ENCODE measurements at regions not wholly inside any gene's neighbourhood (a gene's known extent, or its start where the extent isn't known, plus 50 kb on each side); places are given as distances from the start of the nearest gene placed in this dataset.
"Not testable (repeated sequence)": the region's sequence is repeated elsewhere in the genome, so short reads cannot be mapped to it uniquely, and the experiment has no call there.

- not testable (repeated sequence) for H3K4me3 ChIP-seq (ENCODE audit: low read depth, low read length); DNase-seq (ENCODE audit: low read depth)
Measured at GRCh38 chr22:11604635-11605395, 3923.2 kb upstream of the OR11H1 start.

GRCh38 chr22:11605468-11605981, 3922.5 kb upstream of the OR11H1 start:
- no peak overlapping the region for H3K4me3 ChIP-seq (ENCODE audit: low read depth, low read length)
- DNase-seq (ENCODE audit: low read depth), result no peak
- TF ChIP-seq CTCF (IDR thresholded peaks at IDR 0.05; ENCODE audit: insufficient read depth, low read depth, low read length), result no peak

GRCh38 chr22:11606047-11607000, 3921.7 kb upstream of the OR11H1 start:
- H3K4me3 ChIP-seq (ENCODE audit: low read depth, low read length); DNase-seq (ENCODE audit: low read depth): not testable (repeated sequence)

- H3K4me3 ChIP-seq (ENCODE audit: low read depth, low read length), result not testable (repeated sequence)
Measured at GRCh38 chr22:11607215-11607614, 3920.8 kb upstream of the OR11H1 start.

GRCh38 chr22:11608486-11608885, 3919.5 kb upstream of the OR11H1 start:
- H3K4me3 ChIP-seq (ENCODE audit: low read depth, low read length); DNase-seq (ENCODE audit: low read depth): not testable (repeated sequence)

More at GRCh38 chr22:11607215-11607614, 3920.8 kb upstream of the OR11H1 start:
- DNase-seq (ENCODE audit: low read depth), result not testable (repeated sequence)

GRCh38 chr22:11609193-11609592, 3918.8 kb upstream of the OR11H1 start:
- DNase-seq (ENCODE audit: low read depth); H3K4me3 ChIP-seq (ENCODE audit: low read depth, low read length): not testable (repeated sequence)

GRCh38 chr22:11611280-11611679, 3916.7 kb upstream of the OR11H1 start:
- not testable (repeated sequence) for DNase-seq (ENCODE audit: low read depth); H3K4me3 ChIP-seq (ENCODE audit: low read depth, low read length)

GRCh38 chr22:11611876-11612275, 3916.1 kb upstream of the OR11H1 start:
- not testable (repeated sequence) for DNase-seq (ENCODE audit: low read depth); H3K4me3 ChIP-seq (ENCODE audit: low read depth, low read length)

GRCh38 chr22:11613081-11613897, 3914.7 kb upstream of the OR11H1 start:
- not testable (repeated sequence) for H3K4me3 ChIP-seq (ENCODE audit: low read depth, low read length); DNase-seq (ENCODE audit: low read depth)

GRCh38 chr22:11613898-11614755, 3913.9 kb upstream of the OR11H1 start:
- no peak overlapping the region for H3K4me3 ChIP-seq (ENCODE audit: low read depth, low read length)
- TF ChIP-seq CTCF (IDR thresholded peaks at IDR 0.05; ENCODE audit: insufficient read depth, low read depth, low read length), result no peak
- DNase-seq (ENCODE audit: low read depth), result no peak

GRCh38 chr22:11614798-11615433, 3913.1 kb upstream of the OR11H1 start:
- not testable (repeated sequence) for DNase-seq (ENCODE audit: low read depth); H3K4me3 ChIP-seq (ENCODE audit: low read depth, low read length)
